A549 (cell line): ENCODE measurements at regions not wholly inside any gene's neighbourhood (a gene's known extent, or its start where the extent isn't known, plus 50 kb on each side); places are given as distances from the start of the nearest gene placed in this dataset.

Experiments
- ATAC-seq, 2 experiments: fragments of 200-7000 bp in 1 of 2; fragments of >200 bp in 1 of 2; cut with Nextera tagmentation in 1 of 2; cut with Tn5 transposase in 1 of 2; 3 replicates each; pipeline versions ENCODE4 v1.8.0 to v1.9.1; 2018 to 2020; ENCODE audit warnings: mild to moderate bottlenecking in 1 of 2, moderate library complexity in 1 of 2
- CTCF ChIA-PET: fragments of 300-600 bp; sonication (Branson Sonifier 250); formaldehyde crosslinking; extraction: SDS; loops from one replicate; lab custom pipeline; 2021; ENCODE audit warnings: antibody characterized with exemption, inconsistent platforms; lab: Yijun Ruan, JAX
- POLR2A ChIA-PET: fragments of 350-600 bp; formaldehyde crosslinking; extraction: SDS; loops from one replicate; lab custom pipeline; 2021; ENCODE audit warnings: antibody characterized with exemption, inconsistent platforms; lab: Yijun Ruan, JAX
- DNase-seq, 2 experiments: peaks; one replicate each; pipeline versions ENCODE4 v3.0.0 to v3.0.0-alpha.2; 2011 to 2016; ENCODE audit warnings: low read depth in 1 of 2, low spot score in 1 of 2
- FAIRE-seq: peaks from 2 replicates; lab custom pipeline; 2011; peaks lifted over from hg19 to GRCh38; lab: Jason Lieb, UNC
- H3K27ac ChIP-seq, 2 experiments: fragments of >200 bp; sonication (Bioruptor Twin); formaldehyde crosslinking; 3 replicates each; pipeline ENCODE4 v1.5.1; 2016 to 2017
- H3K4me1 ChIP-seq: fragments of >200 bp; sonication (Bioruptor Twin); formaldehyde crosslinking; 3 replicates; pipeline ENCODE4 v1.6.1; 2016
- H3K4me2 ChIP-seq: fragments of >200 bp; sonication (Bioruptor Twin); formaldehyde crosslinking; 3 replicates; pipeline ENCODE4 v1.6.1; 2016
- H3K4me3 ChIP-seq: fragments of >200 bp; sonication (Bioruptor Twin); formaldehyde crosslinking; 3 replicates; pipeline ENCODE4 v1.5.1; 2016
- H3K9me3 ChIP-seq: fragments of >200 bp; sonication (Bioruptor Twin); formaldehyde crosslinking; 3 replicates; pipeline ENCODE4 v1.6.1; 2016
- CEBPB ChIP-seq, 2 experiments: fragments of >200 bp in 1 of 2; sonication (Bioruptor Twin) in 1 of 2; formaldehyde crosslinking in 1 of 2; IDR thresholded peaks; 2 replicates each; pipeline ENCODE4 v1.6.1; 2012 to 2016
- CHD4 ChIP-seq: fragments of 200-600 bp; sonication (generic); IDR thresholded peaks from 2 replicates; pipeline ENCODE4 v1.6.1; 2016; ENCODE audit warnings: antibody characterized with exemption, mild to moderate bottlenecking, borderline replicate concordance
- EP300 ChIP-seq, 2 experiments: fragments of >200 bp; sonication (Bioruptor Twin); formaldehyde crosslinking; IDR thresholded peaks; 2 replicates in 1 of 2; 3 replicates in 1 of 2; pipeline ENCODE4 v1.6.1; 2016 to 2017
- FOSL2 ChIP-seq, 2 experiments: fragments of 450-650 bp in 1 of 2; fragments of >200 bp in 1 of 2; sonication (Bioruptor Twin) in 1 of 2; formaldehyde crosslinking; IDR thresholded peaks; 2 replicates each; pipeline versions ENCODE4 v1.5.0 to v1.6.1; 2016 to 2020; ENCODE audit warnings: mild to moderate bottlenecking in 1 of 2, moderate library complexity in 1 of 2
- GATA3 ChIP-seq: IDR thresholded peaks from 2 replicates; pipeline ENCODE4 v1.6.1; 2012; ENCODE audit warnings: borderline replicate concordance
- HEYL ChIP-seq: fragments of 250-450 bp; sonication (Bioruptor Pico); IDR thresholded peaks from 2 replicates; pipeline ENCODE4 v1.8.0; 2021; ENCODE audit warnings: mild to moderate bottlenecking, moderate library complexity
- HOXA7 ChIP-seq: fragments of 250-450 bp; sonication (Bioruptor Pico); IDR thresholded peaks from 2 replicates; pipeline ENCODE4 v1.5.0; 2020; ENCODE audit warnings: mild to moderate bottlenecking, moderate library complexity
- HOXB13 ChIP-seq: fragments of 250-450 bp; sonication (Bioruptor Pico); IDR thresholded peaks from 2 replicates; pipeline ENCODE4 v1.5.0; 2020; ENCODE audit warnings: low read depth, mild to moderate bottlenecking, moderate library complexity
- HOXB5 ChIP-seq: fragments of 250-450 bp; sonication (Bioruptor Pico); IDR thresholded peaks from 2 replicates; pipeline ENCODE4 v1.5.0; 2020; ENCODE audit warnings: mild to moderate bottlenecking, moderate library complexity
- JUN ChIP-seq, 2 experiments: fragments of >200 bp; sonication (Bioruptor Twin); formaldehyde crosslinking; IDR thresholded peaks; 2 replicates in 1 of 2; 3 replicates in 1 of 2; pipeline ENCODE4 v1.6.1; 2016 to 2017
- JUNB ChIP-seq: fragments of >200 bp; sonication (Bioruptor Twin); formaldehyde crosslinking; IDR thresholded peaks from 2 replicates; pipeline ENCODE4 v1.6.1; 2016
- KDM1A ChIP-seq: fragments of 200-600 bp; sonication (generic); IDR thresholded peaks from 2 replicates; pipeline ENCODE4 v1.6.1; 2016; ENCODE audit warnings: low read depth, mild to moderate bottlenecking
- NPAS2 ChIP-seq: fragments of 250-450 bp; sonication (Bioruptor Pico); IDR thresholded peaks from 2 replicates; pipeline ENCODE4 v1.8.0; 2022; ENCODE audit warnings: mild to moderate bottlenecking, moderate library complexity, borderline replicate concordance
- PHF8 ChIP-seq: fragments of 200-600 bp; sonication (generic); IDR thresholded peaks from 2 replicates; pipeline ENCODE4 v1.6.1; 2016; ENCODE audit warnings: low read depth, mild to moderate bottlenecking, antibody characterized with exemption, moderate library complexity, borderline replicate concordance
- POLR2A ChIP-seq: IDR thresholded peaks from 2 replicates; pipeline ENCODE4 v1.6.1; 2012; ENCODE audit warnings: mild to moderate bottlenecking, low read length
- RCOR1 ChIP-seq: fragments of 150-350 bp; IDR thresholded peaks from 2 replicates; pipeline ENCODE4 v1.6.1; 2014; ENCODE audit warnings: antibody characterized with exemption, low read length, low read depth
- SREBF2 ChIP-seq: fragments of 450-650 bp; IDR thresholded peaks from 2 replicates; pipeline ENCODE4 v1.6.1; 2014; ENCODE audit warnings: mild to moderate bottlenecking, moderate library complexity
- TFCP2L1 ChIP-seq: fragments of 250-450 bp; sonication (Bioruptor Pico); IDR thresholded peaks from 2 replicates; pipeline ENCODE4 v1.5.0; 2021; ENCODE audit warnings: mild to moderate bottlenecking
- ZFP36 ChIP-seq: fragments of 450-650 bp; IDR thresholded peaks from 2 replicates; pipeline ENCODE4 v1.6.1; 2014; ENCODE audit warnings: borderline replicate concordance; ENCODE audit not compliant: partially characterized antibody
- WGBS: methylation state at CpG from one replicate; pipeline ENCODE4 v1.1.6; 2017; ENCODE audit errors: missing lambda C conversion rate; 5-methylcytosine and 5-hydroxymethylcytosine counted together
- TF ChIP-seq, protein P1 (sequence below): IDR thresholded peaks from 2 replicates; pipeline ENCODE4 v1.6.1; 2012

DNA sequence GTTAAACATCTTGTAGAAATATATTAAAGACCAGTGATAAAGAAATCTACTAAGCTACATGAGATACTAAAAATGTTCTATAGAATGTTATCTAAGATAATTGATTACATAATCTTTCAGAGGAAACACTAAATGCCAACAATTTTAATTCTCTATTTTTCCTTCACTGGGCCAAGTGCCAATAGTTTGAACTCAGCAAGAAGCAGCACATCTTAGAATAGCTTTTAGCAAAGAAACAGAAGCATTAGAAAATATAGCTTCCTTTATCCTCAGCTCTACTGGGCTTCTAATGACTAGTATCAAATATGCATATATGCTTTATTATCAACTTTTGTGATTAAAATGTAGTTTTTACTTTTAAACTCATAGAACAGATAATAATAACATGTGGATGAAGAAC lies 461.4 kb upstream of the USP15 start:
- TF ChIP-seq GATA3 (no peak), CEBPB (IDR thresholded peaks at IDR 0.05) (no peak), NPAS2 (CRISPR knock-in tag) (no peak), HOXB5 (CRISPR knock-in tag) (no peak), PHF8 (no peak), EP300 (IDR thresholded peaks at IDR 0.05) (no peak), KDM1A (no peak), ZFP36 (no peak), FOSL2 (IDR thresholded peaks at IDR 0.05) (no peak), FOSL2 (CRISPR knock-in tag; IDR thresholded peaks at IDR 0.05) (no peak), CHD4 (no peak), RCOR1 (no peak), HEYL (no peak)
- TF ChIP-seq, protein P1, sequence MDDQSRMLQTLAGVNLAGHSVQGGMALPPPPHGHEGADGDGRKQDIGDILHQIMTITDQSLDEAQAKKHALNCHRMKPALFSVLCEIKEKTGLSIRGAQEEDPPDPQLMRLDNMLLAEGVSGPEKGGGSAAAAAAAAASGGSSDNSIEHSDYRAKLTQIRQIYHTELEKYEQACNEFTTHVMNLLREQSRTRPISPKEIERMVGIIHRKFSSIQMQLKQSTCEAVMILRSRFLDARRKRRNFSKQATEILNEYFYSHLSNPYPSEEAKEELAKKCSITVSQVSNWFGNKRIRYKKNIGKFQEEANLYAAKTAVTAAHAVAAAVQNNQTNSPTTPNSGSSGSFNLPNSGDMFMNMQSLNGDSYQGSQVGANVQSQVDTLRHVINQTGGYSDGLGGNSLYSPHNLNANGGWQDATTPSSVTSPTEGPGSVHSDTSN, result no peak
- H3K27ac ChIP-seq, result no peak overlapping the region
- H3K9me3 ChIP-seq, result no peaks in the 10 kb centered on the region
- H3K4me2 ChIP-seq, result no peak overlapping the region
- DNase-seq, result no peak
- no peak for FAIRE-seq
- no peak overlapping the region for H3K4me3 ChIP-seq
- ATAC-seq, result no peak
- H3K4me1 ChIP-seq, result no peaks in the 10 kb centered on the region
- ChIA-PET POLR2A (no interaction called here), CTCF (no interaction called here)

DNA sequence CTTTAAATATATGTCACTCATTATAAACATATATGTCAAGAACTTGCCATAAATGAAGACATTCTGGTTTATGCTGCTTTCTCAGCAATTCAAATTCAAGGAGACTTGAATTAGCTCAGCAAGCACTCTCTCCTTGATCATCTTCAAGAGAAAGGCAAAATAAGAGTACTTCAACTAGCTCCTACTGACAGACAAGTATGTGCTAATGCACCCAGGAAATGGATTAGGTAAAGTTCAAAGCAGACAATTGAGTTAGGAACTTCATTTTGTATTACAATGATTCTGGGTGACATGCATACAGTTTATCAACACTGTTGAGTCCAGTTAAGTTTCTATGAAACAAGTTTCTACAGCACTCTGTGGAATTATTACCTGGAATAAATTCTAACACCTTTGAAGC lies 455.9 kb upstream of the USP15 start:
- no peak overlapping the region for H3K27ac ChIP-seq
- H3K4me3 ChIP-seq, result no peak overlapping the region
- ChIA-PET POLR2A (no interaction called here), CTCF (no interaction called here)
- H3K4me1 ChIP-seq, result no peaks in the 10 kb centered on the region
- TF ChIP-seq EP300 (IDR thresholded peaks at IDR 0.05), result no peak
- TF ChIP-seq SREBF2, result no peak
- no peak for TF ChIP-seq CHD4
- TF ChIP-seq HOXB13, result no peak
- DNase-seq (no peak), ATAC-seq (no peak), FAIRE-seq (no peak)
- H3K4me2 ChIP-seq, result no peak overlapping the region
- H3K9me3 ChIP-seq, result no peaks in the 10 kb centered on the region

DNA sequence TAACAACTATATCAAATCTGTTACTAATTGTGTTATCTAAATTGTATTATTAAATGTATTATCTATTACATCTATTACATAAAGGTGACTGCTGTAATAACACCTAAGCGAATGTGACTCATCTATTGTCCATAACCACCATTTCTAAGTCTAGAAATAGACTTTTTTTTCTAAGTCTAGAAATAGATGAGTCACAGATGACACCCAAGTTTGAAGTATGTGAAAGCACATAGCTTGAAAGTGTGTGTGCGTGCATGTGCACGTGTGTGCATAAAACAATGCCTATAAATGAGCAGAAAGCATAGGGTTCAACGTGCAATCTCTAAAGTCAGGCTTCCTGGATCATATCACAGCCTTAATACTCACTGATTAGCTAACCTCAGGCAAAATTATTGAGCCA lies 451.3 kb upstream of the USP15 start:
- no peak for FAIRE-seq
- CTCF ChIA-PET, result no interaction called here
- no peaks in the 10 kb centered on the region for H3K4me1 ChIP-seq
- no peak for DNase-seq
- under 1% methylated on average over 4 of the region's 4 CpGs for WGBS
- TF ChIP-seq JUNB, result no peak
- TF ChIP-seq FOSL2 (IDR thresholded peaks at IDR 0.05), result no peak
- TF ChIP-seq FOSL2 (CRISPR knock-in tag; IDR thresholded peaks at IDR 0.05), result peak; percentile 50; the same call in 1 of the 2 replicates
- TF ChIP-seq, all 56 proteins: peak for 1
- POLR2A ChIA-PET, result no interaction called here
- Histone ChIP-seq H3K4me2 (no peak overlapping the region), H3K4me3 (no peak overlapping the region), H3K9me3 (no peaks in the 10 kb centered on the region), H3K27ac (no peak overlapping the region)
- ATAC-seq, result no peak

DNA sequence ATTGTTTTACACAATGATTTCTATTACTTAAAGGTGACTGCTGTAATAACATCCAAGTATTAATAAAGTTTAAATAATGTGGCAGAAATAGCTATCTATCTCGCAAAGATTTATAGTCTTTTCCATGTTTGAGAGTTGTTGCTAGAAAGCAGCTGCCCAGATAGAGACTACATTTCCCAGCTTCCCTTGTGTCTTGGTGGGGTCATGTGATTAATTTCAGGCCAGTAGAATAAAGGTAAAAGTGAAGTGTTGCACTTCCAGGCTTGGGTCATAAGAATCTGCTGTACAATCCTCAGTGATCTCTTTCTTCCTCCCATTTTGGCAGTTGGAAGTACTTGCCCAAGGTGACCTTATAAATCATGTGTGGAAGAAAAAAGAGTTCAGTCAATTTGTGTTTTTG lies 449.7 kb upstream of the USP15 start:
- CTCF ChIA-PET, result no interaction called here
- 0% methylated on average over 1 of the region's 1 CpG for WGBS
- no peaks in the 10 kb centered on the region for H3K9me3 ChIP-seq
- FAIRE-seq, result no peak
- POLR2A ChIA-PET, result no interaction called here
- H3K27ac ChIP-seq, result no peak overlapping the region
- TF ChIP-seq JUN (IDR thresholded peaks at IDR 0.05) (no peak), HOXA7 (CRISPR knock-in tag) (no peak), TFCP2L1 (CRISPR knock-in tag) (no peak), POLR2A (no peak), SREBF2 (no peak)
- no peak overlapping the region for H3K4me3 ChIP-seq
- H3K4me2 ChIP-seq, result no peak overlapping the region
- no peak for DNase-seq
- no peaks in the 10 kb centered on the region for H3K4me1 ChIP-seq
- no peak for ATAC-seq

DNA sequence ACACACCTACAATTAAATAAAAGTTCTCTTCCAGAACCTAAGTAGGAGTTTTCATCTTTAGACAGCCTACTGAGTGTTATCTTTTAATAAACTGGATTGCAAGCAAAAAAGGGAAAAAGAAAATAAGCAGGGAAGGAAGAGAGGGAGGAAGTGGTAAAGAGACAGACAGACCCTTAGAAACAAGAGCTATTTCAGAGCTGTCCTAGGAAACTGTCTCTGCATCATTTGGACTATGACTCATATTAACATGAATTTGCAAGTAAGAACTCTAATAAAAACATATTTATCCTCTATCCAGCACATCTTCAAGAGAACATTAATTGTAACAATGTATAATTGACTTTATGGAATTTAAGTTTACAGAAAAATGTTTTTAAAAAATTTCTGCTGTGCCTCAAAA lies 438.8 kb upstream of the USP15 start:
- Histone ChIP-seq H3K9me3 (no peaks in the 10 kb centered on the region), H3K27ac (no peak overlapping the region), H3K4me2 (no peak overlapping the region), H3K4me1 (no peaks in the 10 kb centered on the region), H3K4me3 (no peak overlapping the region)
- no peak for TF ChIP-seq JUN (IDR thresholded peaks at IDR 0.05)
- no peak for ATAC-seq
- POLR2A ChIA-PET, result no interaction called here
- FAIRE-seq, result peak; percentile 68
- no peak for DNase-seq
- CTCF ChIA-PET, result no interaction called here
